Common myeloid progenitor, CD34-positive (primary cell): ENCODE measurements at regions not wholly inside any gene's neighbourhood (a gene's known extent, or its start where the extent isn't known, plus 50 kb on each side); places are given as distances from the start of the nearest gene placed in this dataset.

Experiments
- CTCF ChIA-PET: fragments of 350-600 bp; sonication (Branson Sonifier 250); formaldehyde crosslinking; loops from one replicate; lab custom pipeline; 2021; ENCODE audit warnings: antibody characterized with exemption; lab: Charles Lee
- POLR2A ChIA-PET: fragments of 350-600 bp; sonication (Branson Sonifier 250); formaldehyde crosslinking; loops from one replicate; lab custom pipeline; 2021; ENCODE audit warnings: antibody characterized with exemption; lab: Charles Lee
- DNase-seq, 3 donors: peaks; one replicate each; pipeline versions ENCODE4 v3.0.0 to v3.0.0-alpha.2; 2013
- H3K27ac ChIP-seq, 2 experiments: 1 replicate in 1 of 2; 2 replicates in 1 of 2; pipeline ENCODE4 v1.7.0; 2013; ENCODE audit warnings: inconsistent platforms in 2 of 2, low read length in 2 of 2, mild to moderate bottlenecking in 2 of 2, low read depth in 1 of 2, moderate library complexity in 1 of 2; ENCODE audit not compliant: severe bottlenecking in 2 of 2, insufficient read depth in 1 of 2, poor library complexity in 1 of 2
- H3K27me3 ChIP-seq, 5 experiments: replicated peaks in 2 of 5; 1 replicate in 3 of 5; 2 replicates in 2 of 5; pipeline versions ENCODE4 v1.6.1 to v1.7.0; 2013; ENCODE audit warnings: low read length in 4 of 5, mild to moderate bottlenecking in 2 of 5, moderate library complexity in 2 of 5, inconsistent platforms in 1 of 5; ENCODE audit not compliant: insufficient read depth in 5 of 5, control insufficient read depth in 4 of 5
- H3K36me3 ChIP-seq, 4 experiments: 1 replicate in 2 of 4; 2 replicates in 2 of 4; pipeline versions ENCODE4 v1.6.1 to v1.7.0; 2013; ENCODE audit warnings: low read length in 3 of 4, control low read depth in 1 of 4, mild to moderate bottlenecking in 1 of 4; ENCODE audit not compliant: control insufficient read depth in 4 of 4, insufficient read depth in 4 of 4
- H3K4me1 ChIP-seq, 4 experiments: 1 replicate in 3 of 4; 2 replicates in 1 of 4; pipeline versions ENCODE4 v1.6.1 to v1.7.1; 2013; ENCODE audit warnings: low read length in 3 of 4, mild to moderate bottlenecking in 3 of 4, control low read depth in 1 of 4, inconsistent platforms in 1 of 4, moderate library complexity in 1 of 4; ENCODE audit not compliant: control insufficient read depth in 4 of 4, insufficient read depth in 4 of 4; ENCODE audit errors: control extremely low read depth in 1 of 4
- H3K4me3 ChIP-seq, 7 experiments: 1 replicate in 4 of 7; 2 replicates in 3 of 7; pipeline versions ENCODE4 v1.5.1 to v1.7.0; 2013; ENCODE audit warnings: mild to moderate bottlenecking in 7 of 7, low read length in 6 of 7, moderate library complexity in 6 of 7, inconsistent platforms in 2 of 7, low read depth in 2 of 7, control low read depth in 1 of 7; ENCODE audit not compliant: insufficient read depth in 4 of 7, control insufficient read depth in 1 of 7; ENCODE audit errors: extremely low read depth in 1 of 7
- H3K9me3 ChIP-seq, 5 experiments: 1 replicate in 4 of 5; 2 replicates in 1 of 5; pipeline versions ENCODE4 v1.6.1 to v1.7.1; 2013; ENCODE audit warnings: low read length in 4 of 5, mild to moderate bottlenecking in 2 of 5, inconsistent platforms in 1 of 5, low read depth in 1 of 5, moderate library complexity in 1 of 5; ENCODE audit not compliant: control insufficient read depth in 4 of 5, insufficient read depth in 2 of 5; ENCODE audit errors: control extremely low read depth in 1 of 5
- WGBS: methylation state at CpG from one replicate; pipeline ENCODE4 v1.1.5; 2013; ENCODE audit not compliant: insufficient coverage; 5-methylcytosine and 5-hydroxymethylcytosine counted together

GRCh38 chr18:55034742-55035141 is 75.5 kb upstream of the CCDC68 start:
- H3K9me3 ChIP-seq: no peaks in the 10 kb centered on the region
- peaks cover 0 to under 1% (median 0%) of the 10 kb centered on the region in 5 experiments for H3K27me3 ChIP-seq
- no peaks in the 10 kb centered on the region for H3K36me3 ChIP-seq
- ChIA-PET POLR2A (no interaction called here), CTCF (no interaction called here)
- H3K4me1 ChIP-seq: no peaks in the 10 kb centered on the region
- no peak overlapping the region for H3K4me3 ChIP-seq
- H3K27ac ChIP-seq: no peak overlapping the region
- 100% methylated on average over 3 of the region's 4 CpGs for WGBS
- DNase-seq: no peak

GRCh38 chr18:55031979-55032378 is 72.7 kb upstream of the CCDC68 start:
- Histone ChIP-seq H3K9me3 (no peaks in the 10 kb centered on the region), H3K27ac (no peak overlapping the region), H3K36me3 (no peaks in the 10 kb centered on the region), H3K27me3 (peaks cover 0 to 2% (median 0%) of the 10 kb centered on the region in 5 experiments), H3K4me1 (no peaks in the 10 kb centered on the region), H3K4me3 (no peak overlapping the region)
- WGBS: 84% methylated on average over 5 of the region's 5 CpGs
- CTCF ChIA-PET: interaction anchor here (1.2 kb wide), 1 partner anchor 14 kb away, joined by 3 read pairs; no protein-coding TSS in a partner anchor
- DNase-seq: no peak
- POLR2A ChIA-PET: no interaction called here

- H3K4me1 ChIP-seq: no peaks in the 10 kb centered on the region
- no peak overlapping the region for H3K4me3 ChIP-seq
- DNase-seq: no peak
- no peak overlapping the region for H3K27ac ChIP-seq
- CTCF ChIA-PET: interaction anchor here (1.2 kb wide), 1 partner anchor 14 kb away, joined by 3 read pairs; no protein-coding TSS in a partner anchor
- peaks cover 0 to 2% (median 0%) of the 10 kb centered on the region in 5 experiments for H3K27me3 ChIP-seq
- H3K36me3 ChIP-seq: no peaks in the 10 kb centered on the region
- no peaks in the 10 kb centered on the region for H3K9me3 ChIP-seq
- POLR2A ChIA-PET: no interaction called here
- WGBS: 100% methylated on average over 1 of the region's 3 CpGs
Measured at GRCh38 chr18:55031576-55031975, 72.3 kb upstream of the CCDC68 start.

- ChIA-PET CTCF (no interaction called here), POLR2A (no interaction called here)
- Histone ChIP-seq H3K36me3 (no peaks in the 10 kb centered on the region), H3K9me3 (no peaks in the 10 kb centered on the region), H3K27ac (no peak overlapping the region), H3K4me3 (no peak overlapping the region), H3K4me1 (no peaks in the 10 kb centered on the region), H3K27me3 (peaks cover 0 to 2% (median 0%) of the 10 kb centered on the region in 5 experiments)
- no peak for DNase-seq
- WGBS: 94% methylated on average over 2 of the region's 2 CpGs
Measured at GRCh38 chr18:55031164-55031563, 71.9 kb upstream of the CCDC68 start.

GRCh38 chr18:55024564-55024963 is 65.3 kb upstream of the CCDC68 start:
- no peaks in the 10 kb centered on the region for H3K4me1 ChIP-seq
- ChIA-PET CTCF (no interaction called here), POLR2A (no interaction called here)
- H3K27me3 ChIP-seq: peaks cover 0 to 2% (median 0%) of the 10 kb centered on the region in 5 experiments
- no peaks in the 10 kb centered on the region for H3K36me3 ChIP-seq
- DNase-seq: no peak
- no peak overlapping the region for H3K4me3 ChIP-seq
- no peaks in the 10 kb centered on the region for H3K9me3 ChIP-seq
- no peak overlapping the region for H3K27ac ChIP-seq

GRCh38 chr18:55018602-55019001 is 59.3 kb upstream of the CCDC68 start:
- DNase-seq: no peak
- Histone ChIP-seq H3K36me3 (no peaks in the 10 kb centered on the region), H3K27me3 (no peaks in the 10 kb centered on the region), H3K9me3 (no peaks in the 10 kb centered on the region), H3K27ac (no peak overlapping the region), H3K4me1 (no peaks in the 10 kb centered on the region), H3K4me3 (no peak overlapping the region)
- ChIA-PET CTCF (no interaction called here), POLR2A (no interaction called here)

GRCh38 chr18:55014095-55014494 is 54.8 kb upstream of the CCDC68 start:
- no peak overlapping the region for H3K4me3 ChIP-seq
- no peak overlapping the region for H3K27ac ChIP-seq
- ChIA-PET POLR2A (no interaction called here), CTCF (no interaction called here)
- WGBS: 100% methylated on average over 1 of the region's 3 CpGs
- no peak for DNase-seq
- H3K4me1 ChIP-seq: no peaks in the 10 kb centered on the region
- H3K9me3 ChIP-seq: no peaks in the 10 kb centered on the region
- H3K27me3 ChIP-seq: peaks cover 0 to 1% (median 0%) of the 10 kb centered on the region in 5 experiments
- H3K36me3 ChIP-seq: no peaks in the 10 kb centered on the region
